IgD-negative memory B cell (primary cell): ENCODE measurements at regions not wholly inside any gene's neighbourhood (a gene's known extent, or its start where the extent isn't known, plus 50 kb on each side); places are given as distances from the start of the nearest gene placed in this dataset.
A peak's percentile ranks its signal among the peaks of the same experiment; 100 is the strongest.
"Not testable (repeated sequence)": the region's sequence is repeated elsewhere in the genome, so short reads cannot be mapped to it uniquely, and the experiment has no call there.

Source experiments
- H3K27ac Mint-ChIP-seq, 3 donors: one replicate each; pipeline ENCODE4 v1.8.0; 2020 to 2022; ENCODE audit warnings: mild to moderate bottlenecking in 3 of 3, mixed read lengths in 3 of 3, moderate library complexity in 1 of 3
- H3K27me3 Mint-ChIP-seq: one replicate; pipeline ENCODE4 v1.8.0; 2021; ENCODE audit warnings: mixed read lengths
- H3K36me3 Mint-ChIP-seq: one replicate; pipeline ENCODE4 v1.8.0; 2020; ENCODE audit warnings: mild to moderate bottlenecking, mixed read lengths
- H3K4me1 Mint-ChIP-seq, 3 donors: one replicate each; pipeline ENCODE4 v1.8.0; 2020 to 2022; ENCODE audit warnings: mixed read lengths in 3 of 3, mild to moderate bottlenecking in 1 of 3
- H3K4me3 Mint-ChIP-seq, 4 donors: one replicate each; pipeline ENCODE4 v1.8.0; 2020 to 2022; ENCODE audit warnings: mild to moderate bottlenecking in 4 of 4, mixed read lengths in 4 of 4, moderate library complexity in 3 of 4
- H3K9me3 Mint-ChIP-seq, 3 donors: one replicate each; pipeline ENCODE4 v1.8.0; 2020 to 2021; ENCODE audit warnings: mixed read lengths in 3 of 3, mild to moderate bottlenecking in 1 of 3

DNA sequence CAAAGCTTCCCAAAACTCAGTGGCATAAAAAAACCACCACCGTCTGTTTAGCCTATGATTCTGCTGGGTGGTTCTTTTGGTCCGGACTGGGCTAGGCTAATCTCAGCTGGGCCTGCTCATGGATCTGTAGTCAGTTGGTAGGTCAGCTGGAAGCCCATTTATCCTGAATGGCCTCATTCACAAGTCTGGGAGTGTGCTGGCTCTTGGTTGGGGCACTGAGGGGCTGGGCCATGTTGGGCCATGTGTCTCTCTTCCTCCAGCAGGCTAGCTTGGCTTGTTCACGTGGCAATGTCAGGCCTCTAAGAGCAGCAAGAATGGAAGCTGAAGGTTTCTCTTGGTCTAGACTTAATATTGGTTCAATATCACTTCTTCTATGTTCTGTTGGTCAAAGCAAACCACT, 95.7 kb upstream of the HS6ST1 start:
- H3K36me3 Mint-ChIP-seq: no peaks in the 10 kb centered on the region
- no peak overlapping the region for H3K27ac Mint-ChIP-seq
- peaks cover 0 to 2% (median 0%) of the 10 kb centered on the region in 3 donors for H3K4me1 Mint-ChIP-seq
- peaks cover 0 to under 1% (median 0%) of the 10 kb centered on the region in 3 donors for H3K9me3 Mint-ChIP-seq
- H3K27me3 Mint-ChIP-seq: no peaks in the 10 kb centered on the region
- no peak overlapping the region for H3K4me3 Mint-ChIP-seq

DNA sequence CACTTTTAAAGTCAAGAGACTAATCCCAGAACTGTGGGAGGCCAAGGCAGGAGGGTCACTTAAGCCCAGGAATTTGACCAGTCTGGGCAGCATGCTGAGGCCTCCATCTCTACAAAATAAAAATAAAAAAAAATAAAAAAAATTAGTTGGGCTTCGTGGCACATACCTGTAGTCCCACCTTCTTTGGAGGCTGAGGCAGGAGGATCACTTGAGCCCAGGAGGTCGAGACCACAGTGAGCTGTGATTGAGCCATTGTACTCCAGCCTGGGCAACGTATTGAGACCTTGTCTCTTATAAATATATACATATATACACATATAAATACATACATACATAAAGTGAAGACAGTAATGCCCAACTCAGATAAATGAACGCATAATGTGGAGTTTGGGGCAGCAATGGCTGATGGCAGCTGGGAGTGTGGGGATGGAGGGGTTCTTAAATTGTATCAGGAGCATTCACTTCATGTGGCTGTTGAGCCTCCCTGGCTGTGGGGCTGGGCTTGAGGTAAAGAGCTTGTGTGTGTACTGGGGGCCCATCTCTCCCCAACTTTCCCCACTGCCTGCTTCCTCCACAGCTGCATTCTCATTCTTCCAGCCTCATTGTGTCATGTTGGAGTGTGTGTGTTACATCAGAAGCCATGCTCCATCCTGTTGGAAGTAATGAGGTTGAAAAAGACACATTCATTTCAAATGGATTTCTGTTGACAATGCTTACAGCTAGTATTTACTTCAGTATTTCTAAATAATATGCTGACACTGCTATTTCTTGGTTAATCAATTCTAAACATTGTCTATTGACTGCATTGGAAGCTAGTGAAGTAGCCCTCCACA, 96.5 kb upstream of the HS6ST1 start:
- Mint-ChIP-seq H3K4me3 (no peak overlapping the region), H3K27ac (no peak overlapping the region), H3K36me3 (no peaks in the 10 kb centered on the region), H3K27me3 (no peaks in the 10 kb centered on the region), H3K4me1 (peaks cover 0 to 2% (median 1%) of the 10 kb centered on the region in 3 donors), H3K9me3 (peaks cover 0 to 8% (median 0%) of the 10 kb centered on the region in 3 donors)

GRCh38 chr2:128415779-128416061, 97.1 kb upstream of the HS6ST1 start:
- H3K4me1 Mint-ChIP-seq: peaks cover 0 to 1% (median 0%) of the 10 kb centered on the region in 3 donors
- no peak overlapping the region for H3K27ac Mint-ChIP-seq
- H3K36me3 Mint-ChIP-seq: no peaks in the 10 kb centered on the region
- H3K4me3 Mint-ChIP-seq: no peak overlapping the region
- H3K27me3 Mint-ChIP-seq: no peaks in the 10 kb centered on the region
- H3K9me3 Mint-ChIP-seq: peaks cover 0 to 9% (median 0%) of the 10 kb centered on the region in 3 donors

- H3K36me3 Mint-ChIP-seq: no peaks in the 10 kb centered on the region
- no peaks in the 10 kb centered on the region for H3K27me3 Mint-ChIP-seq
- H3K4me3 Mint-ChIP-seq: no peak overlapping the region
- peaks cover 0 to 9% (median 0%) of the 10 kb centered on the region in 3 donors for H3K9me3 Mint-ChIP-seq
- H3K4me1 Mint-ChIP-seq: peaks cover 0 to 1% (median 0%) of the 10 kb centered on the region in 3 donors
- H3K27ac Mint-ChIP-seq: no peak overlapping the region
These were observed 97.6 kb upstream of the HS6ST1 start for GRCh38 chr2:128416109-128416785.

- H3K4me1 Mint-ChIP-seq: peaks cover 0 to 1% (median 0%) of the 10 kb centered on the region in 3 donors
- no peaks in the 10 kb centered on the region for H3K27me3 Mint-ChIP-seq
- H3K4me3 Mint-ChIP-seq: no peak overlapping the region
- peaks cover 0 to 9% (median 0%) of the 10 kb centered on the region in 3 donors for H3K9me3 Mint-ChIP-seq
- H3K27ac Mint-ChIP-seq: no peak overlapping the region
- no peaks in the 10 kb centered on the region for H3K36me3 Mint-ChIP-seq
These were observed 98.1 kb upstream of the HS6ST1 start for GRCh38 chr2:128416806-128417205.

DNA sequence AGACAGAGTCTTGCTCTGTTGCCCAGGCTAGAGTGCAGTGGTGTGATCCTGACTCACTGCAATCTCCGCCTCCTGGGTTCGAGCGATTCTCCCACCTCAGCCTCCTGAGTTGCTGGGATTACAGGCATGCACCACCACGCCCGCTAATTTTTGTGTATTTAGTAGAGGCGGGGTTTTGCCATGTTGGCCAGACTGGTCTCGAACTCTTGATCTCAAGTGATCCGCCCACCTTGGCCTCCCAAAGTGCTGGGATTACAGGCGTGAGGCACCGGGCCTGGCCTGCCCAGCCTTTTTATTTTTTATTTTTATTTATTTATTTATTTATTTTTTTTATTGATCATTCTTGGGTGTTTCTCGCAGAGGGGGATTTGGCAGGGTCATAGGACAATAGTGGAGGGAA, 98.6 kb upstream of the HS6ST1 start:
- not testable (repeated sequence) for H3K27me3 Mint-ChIP-seq, H3K4me1 Mint-ChIP-seq, H3K4me3 Mint-ChIP-seq, H3K36me3 Mint-ChIP-seq, H3K27ac Mint-ChIP-seq, H3K9me3 Mint-ChIP-seq

GRCh38 chr2:128420131-128420530, 101.5 kb upstream of the HS6ST1 start:
- Mint-ChIP-seq H3K27me3 (no peaks in the 10 kb centered on the region), H3K4me1 (peaks cover 0 to 1% (median 0%) of the 10 kb centered on the region in 3 donors), H3K36me3 (no peaks in the 10 kb centered on the region), H3K4me3 (peak overlapping the region in 1 of 4 donors; percentile 49), H3K27ac (no peak overlapping the region), H3K9me3 (peaks cover 0 to 9% (median 0%) of the 10 kb centered on the region in 3 donors)

GRCh38 chr2:128420776-128421175, 102.1 kb upstream of the HS6ST1 start:
- Mint-ChIP-seq H3K4me1 (peaks cover 0 to 1% (median 0%) of the 10 kb centered on the region in 3 donors), H3K9me3 (peaks cover 0 to 9% (median 0%) of the 10 kb centered on the region in 3 donors), H3K27ac (no peak overlapping the region), H3K36me3 (no peaks in the 10 kb centered on the region), H3K4me3 (no peak overlapping the region), H3K27me3 (no peaks in the 10 kb centered on the region)

DNA sequence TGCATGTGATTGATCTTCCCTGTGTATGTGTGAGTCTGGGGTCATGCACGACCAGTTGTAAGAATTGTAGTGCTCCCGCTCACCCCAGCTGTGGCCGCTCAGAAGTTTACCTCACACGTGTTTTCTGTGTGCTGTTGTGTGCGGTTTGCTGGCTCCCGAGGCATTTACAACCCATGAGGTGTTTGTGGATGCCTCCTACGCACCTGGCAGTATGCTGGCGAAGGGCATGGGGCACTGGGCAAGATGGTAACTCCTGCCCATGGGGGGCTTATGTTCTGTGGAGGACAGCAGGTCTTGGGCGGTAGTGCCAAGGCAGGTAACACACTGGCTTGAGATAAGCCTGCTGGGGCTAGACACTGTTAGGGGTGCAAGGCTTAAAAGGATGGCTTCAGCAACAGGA, 102.6 kb upstream of the HS6ST1 start:
- no peak overlapping the region for H3K27ac Mint-ChIP-seq
- peaks cover 0 to 1% (median 0%) of the 10 kb centered on the region in 3 donors for H3K4me1 Mint-ChIP-seq
- no peaks in the 10 kb centered on the region for H3K27me3 Mint-ChIP-seq

DNA sequence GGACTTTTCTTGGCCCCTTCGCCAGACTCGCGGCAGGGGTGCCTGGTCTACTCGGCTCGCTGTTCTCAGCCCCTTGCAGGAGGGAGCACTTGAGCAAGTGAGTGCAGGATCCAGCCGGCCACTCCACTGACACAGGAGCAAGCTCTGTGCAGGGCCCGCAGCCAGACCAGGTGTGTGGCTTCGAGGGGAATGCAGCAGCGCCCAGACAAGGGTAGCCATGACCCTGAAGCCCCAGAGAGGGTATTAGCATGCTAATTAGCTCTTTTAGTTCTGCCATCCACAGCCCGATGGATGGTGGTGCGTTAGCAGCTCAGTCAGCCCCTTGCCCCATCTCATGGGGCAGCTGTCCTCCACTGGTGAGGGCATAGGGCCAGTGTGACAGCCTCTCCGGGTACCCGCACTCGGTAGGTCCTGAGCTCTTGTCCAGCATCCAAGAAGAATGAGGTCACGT, 103.2 kb upstream of the HS6ST1 start:
- Mint-ChIP-seq H3K36me3 (no peaks in the 10 kb centered on the region), H3K4me3 (no peak overlapping the region), H3K27me3 (no peaks in the 10 kb centered on the region), H3K9me3 (peaks cover 0 to 9% (median 0%) of the 10 kb centered on the region in 3 donors), H3K27ac (no peak overlapping the region), H3K4me1 (peaks cover 0 to 1% (median 0%) of the 10 kb centered on the region in 3 donors)

More for the DNA sequence above, 102.6 kb upstream of the HS6ST1 start:
- no peaks in the 10 kb centered on the region for H3K36me3 Mint-ChIP-seq
- H3K9me3 Mint-ChIP-seq: peaks cover 0 to 9% (median 0%) of the 10 kb centered on the region in 3 donors
- no peak overlapping the region for H3K4me3 Mint-ChIP-seq

- peaks cover 0 to 1% (median 0%) of the 10 kb centered on the region in 3 donors for H3K4me1 Mint-ChIP-seq
- no peak overlapping the region for H3K27ac Mint-ChIP-seq
- H3K36me3 Mint-ChIP-seq: no peaks in the 10 kb centered on the region
- no peak overlapping the region for H3K4me3 Mint-ChIP-seq
- peaks cover 0 to 9% (median 0%) of the 10 kb centered on the region in 3 donors for H3K9me3 Mint-ChIP-seq
- no peaks in the 10 kb centered on the region for H3K27me3 Mint-ChIP-seq
These were observed 103.9 kb upstream of the HS6ST1 start for GRCh38 chr2:128422571-128422970.

DNA sequence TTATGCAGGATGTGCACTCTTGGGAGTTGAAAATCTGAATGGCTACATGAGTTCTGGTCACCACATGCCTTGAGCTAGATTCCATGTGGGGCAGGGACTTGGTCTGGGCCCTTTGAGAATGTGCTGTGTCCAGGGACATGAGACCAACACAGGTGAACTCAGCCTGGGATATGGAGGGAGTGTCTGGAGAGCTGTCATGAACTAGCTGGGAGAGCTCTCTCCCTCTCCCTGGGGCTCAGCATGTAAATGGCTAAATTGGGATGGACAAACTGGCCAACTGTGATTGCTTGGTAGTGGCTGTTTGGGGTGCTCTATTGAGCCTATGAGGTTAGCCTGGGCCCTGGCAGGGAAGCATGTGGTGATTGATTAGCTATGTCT, 105.1 kb upstream of the HS6ST1 start:
- Mint-ChIP-seq H3K9me3 (peaks cover 0 to 12% (median 3%) of the 10 kb centered on the region in 3 donors), H3K27ac (peak overlapping the region in 1 of 3 donors; percentile 46), H3K4me1 (peaks cover 0 to 1% (median 0%) of the 10 kb centered on the region in 3 donors), H3K27me3 (peaks cover under 1% of the 10 kb centered on the region), H3K4me3 (no peak overlapping the region), H3K36me3 (no peaks in the 10 kb centered on the region)

DNA sequence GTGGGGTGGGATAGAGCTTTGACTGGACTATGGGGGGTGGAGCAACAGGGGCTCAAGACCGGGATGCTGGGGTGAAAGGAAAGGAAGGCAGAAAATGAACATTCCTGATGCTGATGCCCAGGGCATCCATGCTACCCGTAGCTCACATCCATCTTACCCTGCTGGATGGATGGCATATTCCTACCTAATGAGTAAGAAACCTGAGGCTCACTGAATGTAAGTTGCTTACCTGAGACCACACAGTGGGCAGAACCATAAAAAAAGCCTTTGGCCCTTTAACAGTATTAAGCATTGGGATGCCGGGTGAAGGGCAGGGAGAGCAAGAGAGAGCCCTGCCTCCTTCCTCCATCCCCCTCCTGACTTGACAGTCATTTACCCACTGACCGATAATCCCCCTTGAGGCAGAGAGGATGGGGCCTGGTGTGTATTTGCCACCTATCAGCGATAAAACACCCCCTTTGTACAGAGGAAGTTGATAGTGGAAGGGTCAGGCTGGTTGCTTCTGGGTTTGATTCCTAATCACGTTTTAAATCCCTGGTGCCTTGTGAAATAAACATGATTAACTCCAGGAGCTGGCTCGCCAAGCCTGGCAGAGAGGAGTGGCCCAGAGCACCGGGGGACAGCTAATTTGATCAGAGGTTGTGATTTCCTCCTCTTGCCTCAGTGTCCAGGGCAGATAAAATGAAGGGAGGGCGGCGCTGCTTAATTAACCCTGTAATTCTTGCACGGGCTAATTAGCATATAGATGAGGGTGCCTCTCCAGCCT, 105.9 kb upstream of the HS6ST1 start:
- Mint-ChIP-seq H3K27ac (no peak overlapping the region), H3K4me3 (no peak overlapping the region), H3K36me3 (no peaks in the 10 kb centered on the region), H3K9me3 (peaks cover 2 to 18% (median 5%) of the 10 kb centered on the region in 3 donors), H3K4me1 (no peaks in the 10 kb centered on the region), H3K27me3 (peaks cover 3% of the 10 kb centered on the region)

DNA sequence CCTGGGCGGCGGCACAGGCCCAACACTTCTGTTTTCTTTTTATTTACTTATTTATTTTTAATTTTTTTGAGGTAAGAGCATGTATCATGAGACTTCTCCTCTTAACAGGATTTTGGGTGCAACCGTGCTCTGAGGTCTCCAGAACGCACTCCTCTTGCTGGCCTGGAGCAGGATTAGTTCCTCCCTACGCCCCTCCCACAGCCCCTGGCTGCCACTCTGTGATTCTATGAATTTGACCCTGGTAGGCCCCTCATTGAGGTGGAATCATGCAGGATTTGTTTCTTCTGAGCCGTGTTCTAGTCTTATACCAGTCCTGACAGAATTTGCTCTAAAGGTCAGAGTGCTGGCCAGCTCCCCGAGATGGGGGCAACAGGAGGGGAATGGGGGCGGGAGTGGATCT, 106.5 kb upstream of the HS6ST1 start:
- H3K27me3 Mint-ChIP-seq: peaks cover 3% of the 10 kb centered on the region
- no peak overlapping the region for H3K27ac Mint-ChIP-seq
- H3K4me3 Mint-ChIP-seq: no peak overlapping the region
- peaks cover 2 to 13% (median 5%) of the 10 kb centered on the region in 3 donors for H3K9me3 Mint-ChIP-seq
- H3K4me1 Mint-ChIP-seq: no peaks in the 10 kb centered on the region
- H3K36me3 Mint-ChIP-seq: no peaks in the 10 kb centered on the region
